ENCODE measurements at regions not wholly inside any gene's neighbourhood (a gene's known extent, or its start where the extent isn't known, plus 50 kb on each side); places are given as distances from the start of the nearest gene placed in this dataset.

DNA sequence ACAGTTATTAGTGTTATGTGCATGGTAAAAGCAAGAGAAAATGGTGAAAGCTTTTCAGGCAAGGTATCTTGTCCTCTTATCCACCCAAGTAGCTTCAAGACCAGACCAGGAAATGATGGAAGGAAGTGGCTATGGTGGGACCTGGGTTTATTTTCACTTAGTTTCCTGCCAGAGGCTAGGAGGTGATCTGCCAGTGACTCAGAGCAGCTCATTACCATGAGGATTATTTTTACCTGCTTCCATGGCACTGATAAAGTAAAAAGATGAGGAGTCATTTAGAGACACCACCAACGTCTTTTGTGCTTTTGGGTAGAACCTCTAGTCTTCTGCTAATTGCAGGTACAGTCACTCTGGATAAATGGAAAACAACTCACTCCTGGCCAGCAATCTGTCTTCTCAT, 339.9 kb upstream of the KIRREL3 start:
- no peak for TF ChIP-seq SUZ12 (IDR thresholded peaks at IDR 0.05; ENCODE audit: extremely low read depth, insufficient read depth, insufficient read length)
- no peak for TF ChIP-seq YY1 (IDR thresholded peaks at IDR 0.05; ENCODE audit: insufficient read depth, insufficient read length)
- no peak for TF ChIP-seq ZNF274 (IDR thresholded peaks at IDR 0.05; ENCODE audit: low read depth, low read length)
